Esophagus muscularis mucosa (tissue), 3 donors: ENCODE measurements at regions not wholly inside any gene's neighbourhood (a gene's known extent, or its start where the extent isn't known, plus 50 kb on each side); places are given as distances from the start of the nearest gene placed in this dataset.

Experiments
- EP300 ChIP-seq: sonication (generic); formaldehyde crosslinking; IDR thresholded peaks from one replicate; pipeline ENCODE4 v1.6.1; 2017; ENCODE audit warnings: antibody characterized with exemption
- TF ChIP-seq, protein P1 (sequence below), 3 experiments: fragments of 200-600 bp in 2 of 3; fragments of 450-650 bp in 1 of 3; sonication (generic) in 2 of 3; IDR thresholded peaks; one replicate each; pipeline ENCODE4 v1.5.1; 2017 to 2019; ENCODE audit warnings: antibody characterized with exemption in 3 of 3, mild to moderate bottlenecking in 2 of 3, moderate library complexity in 1 of 3

DNA sequence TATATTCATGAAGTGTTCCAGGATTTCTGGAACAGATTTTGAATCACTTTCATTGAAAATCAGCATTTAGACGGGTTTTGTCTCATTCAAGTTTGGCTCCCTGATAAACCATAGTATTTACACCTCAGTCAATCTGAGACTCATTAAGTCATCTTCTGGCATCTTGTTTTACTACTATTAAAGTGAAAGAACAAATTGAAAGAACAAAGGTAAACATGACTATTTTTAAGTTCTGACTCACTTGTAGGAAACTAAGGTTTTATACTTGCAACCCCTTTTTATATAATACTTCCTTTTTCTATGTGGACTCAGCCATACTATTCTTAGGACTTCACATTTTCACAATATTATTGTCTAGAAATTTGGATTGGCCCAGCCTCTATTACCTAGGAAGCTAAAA lies 854.4 kb downstream of the SQOR start:
- TF ChIP-seq, protein P1, sequence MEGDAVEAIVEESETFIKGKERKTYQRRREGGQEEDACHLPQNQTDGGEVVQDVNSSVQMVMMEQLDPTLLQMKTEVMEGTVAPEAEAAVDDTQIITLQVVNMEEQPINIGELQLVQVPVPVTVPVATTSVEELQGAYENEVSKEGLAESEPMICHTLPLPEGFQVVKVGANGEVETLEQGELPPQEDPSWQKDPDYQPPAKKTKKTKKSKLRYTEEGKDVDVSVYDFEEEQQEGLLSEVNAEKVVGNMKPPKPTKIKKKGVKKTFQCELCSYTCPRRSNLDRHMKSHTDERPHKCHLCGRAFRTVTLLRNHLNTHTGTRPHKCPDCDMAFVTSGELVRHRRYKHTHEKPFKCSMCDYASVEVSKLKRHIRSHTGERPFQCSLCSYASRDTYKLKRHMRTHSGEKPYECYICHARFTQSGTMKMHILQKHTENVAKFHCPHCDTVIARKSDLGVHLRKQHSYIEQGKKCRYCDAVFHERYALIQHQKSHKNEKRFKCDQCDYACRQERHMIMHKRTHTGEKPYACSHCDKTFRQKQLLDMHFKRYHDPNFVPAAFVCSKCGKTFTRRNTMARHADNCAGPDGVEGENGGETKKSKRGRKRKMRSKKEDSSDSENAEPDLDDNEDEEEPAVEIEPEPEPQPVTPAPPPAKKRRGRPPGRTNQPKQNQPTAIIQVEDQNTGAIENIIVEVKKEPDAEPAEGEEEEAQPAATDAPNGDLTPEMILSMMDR (IDR thresholded peaks at IDR 0.05) = no peak
- no peak for TF ChIP-seq EP300
